ENCODE measurements at regions not wholly inside any gene's neighbourhood (a gene's known extent, or its start where the extent isn't known, plus 50 kb on each side); places are given as distances from the start of the nearest gene placed in this dataset.

- TF ChIP-seq POLR2A (IDR thresholded peaks at IDR 0.05) (no peak), CTCF (IDR thresholded peaks at IDR 0.05) (no peak), POLR2AphosphoS5 (IDR thresholded peaks at IDR 0.05) (no peak), EP300 (IDR thresholded peaks at IDR 0.05) (no peak)
These were observed 967.8 kb downstream of the BCL11A start for GRCh38 chr2:59585655-59586054.
